Stomach smooth muscle (tissue), 2 donors: ENCODE measurements at regions not wholly inside any gene's neighbourhood (a gene's known extent, or its start where the extent isn't known, plus 50 kb on each side); places are given as distances from the start of the nearest gene placed in this dataset.
"Not testable (repeated sequence)": the region's sequence is repeated elsewhere in the genome, so short reads cannot be mapped to it uniquely, and the experiment has no call there.

ENCODE experiments used
- H3K27ac ChIP-seq: one replicate; pipeline ENCODE4 v1.7.0; 2013; ENCODE audit warnings: mild to moderate bottlenecking, low read length, inconsistent platforms
- H3K27me3 ChIP-seq, 2 donors: one replicate each; pipeline ENCODE4 v1.7.0; 2013; ENCODE audit warnings: low read length in 2 of 2; ENCODE audit not compliant: insufficient read depth in 2 of 2, control insufficient read depth in 1 of 2
- H3K36me3 ChIP-seq, 2 donors: one replicate each; pipeline ENCODE4 v1.7.0; 2013; ENCODE audit warnings: low read length in 2 of 2; ENCODE audit not compliant: control insufficient read depth in 2 of 2, insufficient read depth in 2 of 2
- H3K4me1 ChIP-seq: one replicate; pipeline ENCODE4 v1.7.0; 2013; ENCODE audit warnings: low read length; ENCODE audit not compliant: control insufficient read depth, insufficient read depth
- H3K4me3 ChIP-seq, 2 donors: one replicate each; pipeline ENCODE4 v1.7.0; 2013; ENCODE audit warnings: low read length in 2 of 2
- H3K9ac ChIP-seq, 2 donors: one replicate each; pipeline ENCODE4 v1.7.0; 2013; ENCODE audit warnings: low read length in 2 of 2, mild to moderate bottlenecking in 1 of 2
- H3K9me3 ChIP-seq, 2 donors: one replicate each; pipeline ENCODE4 v1.7.0; 2013; ENCODE audit warnings: low read length in 2 of 2; ENCODE audit not compliant: control insufficient read depth in 2 of 2
- donor health status: healthy.
- donor health status: Pancreatic carcinoma.

DNA sequence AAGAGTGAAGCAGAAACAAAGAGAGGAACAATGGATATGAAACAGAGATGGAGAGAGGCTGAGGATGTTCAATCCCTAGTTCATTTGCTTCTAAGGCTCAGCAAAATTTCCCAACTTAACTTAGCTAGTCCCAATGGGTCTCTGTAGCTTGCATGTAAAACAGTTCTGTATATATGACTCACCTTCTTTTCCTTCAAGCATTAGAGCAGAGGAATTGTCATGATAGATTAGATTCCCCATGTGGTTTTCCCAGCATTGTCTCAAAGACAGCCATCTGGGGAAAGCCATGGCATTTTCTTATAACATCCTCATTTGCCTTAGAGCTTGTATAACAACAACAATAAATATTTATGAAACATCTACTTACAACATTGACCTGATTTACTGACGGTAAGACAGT, 93.9 kb upstream of the GATB start:
- H3K4me3 ChIP-seq = no peak overlapping the region
- peaks cover 0 to 2% of the 10 kb centered on the region in 2 donors for H3K27me3 ChIP-seq
- H3K9me3 ChIP-seq = no peaks in the 10 kb centered on the region
- H3K4me1 ChIP-seq = no peaks in the 10 kb centered on the region
- H3K36me3 ChIP-seq = no peaks in the 10 kb centered on the region
- H3K9ac ChIP-seq = no peak overlapping the region
- no peak overlapping the region for H3K27ac ChIP-seq

DNA sequence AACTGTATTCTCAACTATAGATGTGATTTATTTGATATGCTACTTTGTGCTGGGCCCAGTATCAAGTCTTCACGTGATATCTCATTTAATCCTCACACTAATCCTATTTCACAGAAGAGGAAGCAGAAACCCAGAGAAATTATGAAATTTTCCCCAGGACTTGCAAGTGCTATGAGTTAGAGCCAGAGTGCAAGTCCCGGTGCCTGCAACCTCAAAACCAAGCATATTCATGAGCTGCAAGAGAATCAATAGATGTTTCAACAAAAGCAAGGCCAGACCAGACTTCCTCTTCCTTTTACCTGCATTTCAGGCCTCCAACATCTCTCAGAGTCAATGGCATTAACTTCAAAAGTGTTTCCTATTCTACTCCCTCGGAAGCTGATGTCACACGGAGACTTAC, 92.2 kb upstream of the GATB start:
- H3K9ac ChIP-seq = no peak overlapping the region
- no peak overlapping the region for H3K27ac ChIP-seq
- peaks cover 0 to 2% of the 10 kb centered on the region in 2 donors for H3K27me3 ChIP-seq
- H3K9me3 ChIP-seq = no peaks in the 10 kb centered on the region
- H3K36me3 ChIP-seq = no peaks in the 10 kb centered on the region
- H3K4me1 ChIP-seq = no peaks in the 10 kb centered on the region
- no peak overlapping the region for H3K4me3 ChIP-seq

- H3K9me3 ChIP-seq = no peaks in the 10 kb centered on the region
- H3K4me3 ChIP-seq = no peak overlapping the region
- H3K27me3 ChIP-seq = peaks cover 0 to 2% of the 10 kb centered on the region in 2 donors
- H3K9ac ChIP-seq = no peak overlapping the region
- H3K4me1 ChIP-seq = no peaks in the 10 kb centered on the region
- H3K36me3 ChIP-seq = no peaks in the 10 kb centered on the region
- H3K27ac ChIP-seq = no peak overlapping the region
Observed at GRCh38 chr4:151852202-151852601, 91.4 kb upstream of the GATB start.

DNA sequence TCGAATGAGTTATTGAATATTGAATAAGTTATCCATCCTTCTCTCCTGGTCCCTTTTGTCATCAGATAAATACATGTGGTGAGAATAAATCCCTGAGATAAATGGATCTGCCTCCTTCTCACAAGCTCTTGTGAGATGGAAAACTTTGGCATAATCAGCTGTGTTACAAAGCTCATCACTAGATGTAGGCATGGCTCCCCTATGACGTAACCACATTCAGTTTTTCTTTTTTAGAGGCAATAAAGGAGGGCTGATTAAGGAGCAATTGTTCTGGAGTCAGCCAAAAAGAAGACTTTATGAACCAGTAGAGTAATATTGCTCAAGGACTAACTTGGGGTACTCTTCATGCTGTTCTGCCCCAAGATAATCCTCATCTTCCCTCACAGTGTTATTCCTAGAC, 90.5 kb upstream of the GATB start:
- Histone ChIP-seq H3K9me3 (no peaks in the 10 kb centered on the region), H3K4me3 (no peak overlapping the region), H3K36me3 (no peaks in the 10 kb centered on the region), H3K4me1 (no peaks in the 10 kb centered on the region), H3K27ac (no peak overlapping the region), H3K9ac (no peak overlapping the region), H3K27me3 (peaks cover 0 to 2% of the 10 kb centered on the region in 2 donors)

DNA sequence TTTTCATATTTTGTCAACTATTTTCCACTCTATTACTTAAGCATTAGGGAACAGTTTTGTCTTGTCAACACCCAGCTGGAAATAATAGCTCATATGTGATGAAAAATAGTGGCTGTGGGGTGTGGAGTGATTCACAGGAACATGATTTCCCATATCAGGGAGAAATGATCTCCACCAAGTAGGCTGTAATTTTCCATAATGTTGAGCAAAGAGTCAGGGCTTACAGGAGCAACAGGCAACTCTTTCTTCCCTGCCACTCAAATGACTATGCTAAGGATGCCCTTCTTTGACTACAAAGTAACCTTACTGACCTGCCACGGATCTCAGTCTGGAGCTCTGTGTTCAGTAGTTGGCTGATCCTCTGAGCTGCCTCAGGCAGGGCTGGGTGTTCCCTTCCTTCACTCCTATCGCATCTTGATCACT, 90.0 kb upstream of the GATB start:
- Histone ChIP-seq H3K4me1 (no peaks in the 10 kb centered on the region), H3K9ac (no peak overlapping the region), H3K36me3 (no peaks in the 10 kb centered on the region), H3K4me3 (no peak overlapping the region), H3K9me3 (no peaks in the 10 kb centered on the region), H3K27me3 (peaks cover 0 to 2% of the 10 kb centered on the region in 2 donors), H3K27ac (no peak overlapping the region)

DNA sequence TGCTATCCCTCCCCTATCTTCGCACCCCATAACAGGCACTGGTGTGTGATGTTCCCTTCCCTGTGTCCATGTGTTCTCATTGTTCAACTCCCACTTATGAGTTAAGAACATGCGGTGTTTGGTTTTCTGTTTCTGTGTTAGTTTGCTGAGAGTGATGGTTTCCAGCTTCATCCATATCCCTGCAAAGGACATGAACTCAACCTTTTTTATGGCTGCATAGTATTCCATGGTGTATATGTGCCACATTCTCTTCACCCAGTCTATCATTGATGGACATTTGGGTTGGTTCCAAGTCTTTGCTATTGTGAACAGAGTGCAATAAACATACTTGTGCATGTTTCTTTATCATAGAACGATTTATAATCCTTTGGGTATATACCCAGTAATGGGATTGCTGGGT, 84.7 kb upstream of the GATB start:
- H3K36me3 ChIP-seq = not testable (repeated sequence)

DNA sequence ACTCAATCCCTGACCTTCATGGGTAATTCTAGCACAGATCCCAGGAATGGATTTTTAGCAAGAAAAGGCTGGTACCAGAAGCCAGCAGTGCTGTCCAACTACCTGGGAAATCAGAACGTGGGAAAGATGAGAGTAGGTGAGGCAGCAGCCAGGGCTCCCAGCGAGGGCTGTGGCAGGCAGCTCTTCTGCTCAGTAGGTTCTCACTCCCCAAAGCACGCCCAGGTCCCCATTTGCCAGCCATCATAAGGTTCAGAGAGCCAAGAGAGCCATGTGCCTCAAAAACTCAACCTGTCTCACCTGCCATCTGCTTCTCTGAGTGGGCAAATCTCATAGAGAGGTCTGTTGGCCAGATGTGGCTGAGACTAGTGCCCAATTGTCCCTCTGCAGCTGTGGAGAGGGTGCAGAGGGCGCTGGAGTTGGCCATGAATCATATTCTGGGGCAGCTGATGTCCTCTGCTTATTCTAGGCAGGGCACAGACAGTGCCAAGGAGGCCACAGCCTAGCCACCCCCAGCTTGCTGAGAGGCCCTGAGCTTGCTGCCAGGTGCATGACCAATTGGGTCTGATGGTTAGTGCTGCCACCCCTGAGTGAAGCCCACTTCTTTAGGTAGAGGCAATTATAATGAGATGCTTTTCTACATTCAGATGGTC, 81.7 kb upstream of the GATB start:
- no peaks in the 10 kb centered on the region for H3K36me3 ChIP-seq
- H3K4me3 ChIP-seq = no peak overlapping the region
- H3K9ac ChIP-seq = no peak overlapping the region
- no peak overlapping the region for H3K27ac ChIP-seq
- H3K27me3 ChIP-seq = no peaks in the 10 kb centered on the region
- no peaks in the 10 kb centered on the region for H3K4me1 ChIP-seq
- H3K9me3 ChIP-seq = no peaks in the 10 kb centered on the region

More for the DNA sequence above, 84.7 kb upstream of the GATB start:
- H3K27ac ChIP-seq, H3K27me3 ChIP-seq, H3K9me3 ChIP-seq, H3K4me3 ChIP-seq, H3K4me1 ChIP-seq, H3K9ac ChIP-seq: not testable (repeated sequence)

DNA sequence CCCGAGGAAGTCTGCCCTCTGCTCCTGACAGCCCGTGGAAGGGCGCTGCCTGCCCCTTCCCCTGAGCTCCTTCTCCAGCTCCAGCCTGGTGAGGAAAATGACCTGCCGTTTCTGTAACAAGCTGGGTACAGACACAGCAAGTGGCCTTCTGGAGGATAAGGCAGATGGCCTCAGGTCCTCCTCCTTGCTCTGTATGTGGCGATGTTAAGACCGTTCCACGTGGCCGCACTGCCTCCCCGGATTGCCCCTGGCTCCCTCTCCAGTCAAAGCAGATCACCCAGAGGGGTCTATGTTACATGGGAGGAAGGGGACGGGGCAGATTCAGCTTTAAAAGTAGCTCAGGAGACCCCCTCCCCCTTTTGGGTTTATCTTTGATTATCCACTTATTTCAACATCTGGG, 80.3 kb upstream of the GATB start:
- H3K4me3 ChIP-seq = no peak overlapping the region
- no peaks in the 10 kb centered on the region for H3K4me1 ChIP-seq
- no peaks in the 10 kb centered on the region for H3K36me3 ChIP-seq
- no peak overlapping the region for H3K27ac ChIP-seq
- no peaks in the 10 kb centered on the region for H3K27me3 ChIP-seq
- H3K9ac ChIP-seq = no peak overlapping the region
- no peaks in the 10 kb centered on the region for H3K9me3 ChIP-seq

GRCh38 chr4:151835467-151835866, 74.7 kb upstream of the GATB start:
- Histone ChIP-seq H3K9ac (no peak overlapping the region), H3K36me3 (no peaks in the 10 kb centered on the region), H3K4me1 (no peaks in the 10 kb centered on the region), H3K27ac (no peak overlapping the region), H3K4me3 (no peak overlapping the region), H3K9me3 (no peaks in the 10 kb centered on the region), H3K27me3 (no peaks in the 10 kb centered on the region)

- H3K4me1 ChIP-seq = no peaks in the 10 kb centered on the region
- H3K9ac ChIP-seq = no peak overlapping the region
- H3K27ac ChIP-seq = no peak overlapping the region
- no peak overlapping the region for H3K4me3 ChIP-seq
- no peaks in the 10 kb centered on the region for H3K27me3 ChIP-seq
- H3K9me3 ChIP-seq = no peaks in the 10 kb centered on the region
- H3K36me3 ChIP-seq = no peaks in the 10 kb centered on the region
Observed at GRCh38 chr4:151833174-151833573, 72.4 kb upstream of the GATB start.

- Histone ChIP-seq H3K4me1 (no peaks in the 10 kb centered on the region), H3K9me3 (no peaks in the 10 kb centered on the region), H3K27ac (no peak overlapping the region), H3K27me3 (no peaks in the 10 kb centered on the region), H3K9ac (no peak overlapping the region), H3K4me3 (no peak overlapping the region), H3K36me3 (no peaks in the 10 kb centered on the region)
Observed at GRCh38 chr4:151831526-151831925, 70.7 kb upstream of the GATB start.
